WTC11 (cell line): ENCODE measurements at regions not wholly inside any gene's neighbourhood (a gene's known extent, or its start where the extent isn't known, plus 50 kb on each side); places are given as distances from the start of the nearest gene placed in this dataset.
A peak's percentile ranks its signal among the peaks of the same experiment; 100 is the strongest.

Experiments used
- ATAC-seq: fragments of 200-7000 bp; cut with Tn5 transposase; 2 replicates; pipeline ENCODE4 v1.10.0; 2021; ENCODE audit warnings: mild to moderate bottlenecking, moderate library complexity
- CTCF ChIA-PET: fragments of 300-600 bp; sonication (Branson Sonifier 250); formaldehyde crosslinking; loops from one replicate; lab custom pipeline; 2021; ENCODE audit warnings: antibody characterized with exemption; lab: Charles Lee
- POLR2A ChIA-PET: fragments of 350-600 bp; sonication (Branson Sonifier 250); formaldehyde crosslinking; loops from one replicate; lab custom pipeline; 2021; ENCODE audit warnings: antibody characterized with exemption; lab: Charles Lee
- DNase-seq: peaks from one replicate; pipeline ENCODE4 v3.0.0; 2021; ENCODE audit warnings: low spot score
- H3K27ac Mint-ChIP-seq: 2 replicates; pipeline ENCODE4 v1.8.0; 2021; ENCODE audit warnings: mixed read lengths
- H3K27me3 Mint-ChIP-seq: 2 replicates; pipeline ENCODE4 v1.8.0; 2021; ENCODE audit warnings: low read depth, mild to moderate bottlenecking, moderate library complexity, mixed read lengths
- H3K36me3 Mint-ChIP-seq: 2 replicates; pipeline ENCODE4 v1.8.0; 2021; ENCODE audit warnings: mixed read lengths
- H3K4me1 Mint-ChIP-seq: 2 replicates; pipeline ENCODE4 v1.8.0; 2022; ENCODE audit warnings: mixed read lengths
- H3K4me3 Mint-ChIP-seq: 2 replicates; pipeline ENCODE4 v1.8.0; 2021; ENCODE audit warnings: mild to moderate bottlenecking, moderate library complexity, mixed read lengths
- H3K9me3 Mint-ChIP-seq: 2 replicates; pipeline ENCODE4 v1.8.0; 2021; ENCODE audit warnings: mixed read lengths
- ATF2 ChIP-seq: sonication (generic); formaldehyde crosslinking; IDR thresholded peaks from 2 replicates; pipeline ENCODE4 v1.8.1; 2022; ENCODE audit warnings: low read depth, missing genetic modification reagents, borderline replicate concordance
- E2F4 ChIP-seq: sonication (generic); formaldehyde crosslinking; IDR thresholded peaks from 2 replicates; pipeline ENCODE4 v1.8.1; 2022; ENCODE audit warnings: low read depth, mild to moderate bottlenecking, moderate library complexity, missing genetic modification reagents, borderline replicate concordance
- FOXP4 ChIP-seq: sonication (generic); formaldehyde crosslinking; IDR thresholded peaks from 2 replicates; pipeline ENCODE4 v1.8.0; 2022; ENCODE audit warnings: mild to moderate bottlenecking, missing genetic modification reagents
- GABPB1 ChIP-seq: sonication (generic); formaldehyde crosslinking; IDR thresholded peaks from 2 replicates; pipeline ENCODE4 v1.8.1; 2023; ENCODE audit warnings: mild to moderate bottlenecking, missing genetic modification reagents
- GRHL2 ChIP-seq: fragments of 250-450 bp; sonication (Bioruptor Pico); IDR thresholded peaks from 2 replicates; pipeline ENCODE4 v1.8.0; 2022; ENCODE audit warnings: mild to moderate bottlenecking, moderate library complexity; ENCODE audit not compliant: insufficient replicate concordance, severe bottlenecking
- HMGA2 ChIP-seq: fragments of 250-450 bp; sonication (Bioruptor Pico); IDR thresholded peaks from 2 replicates; pipeline ENCODE4 v1.4.0; 2021; ENCODE audit warnings: mild to moderate bottlenecking, moderate library complexity
- MYBL2 ChIP-seq: sonication (generic); formaldehyde crosslinking; IDR thresholded peaks from 2 replicates; pipeline ENCODE4 v1.8.1; 2023; ENCODE audit warnings: mild to moderate bottlenecking, moderate library complexity, missing genetic modification reagents
- OVOL2 ChIP-seq: fragments of 250-450 bp; sonication (Bioruptor Pico); IDR thresholded peaks from 2 replicates; pipeline ENCODE4 v1.9.0; 2021; ENCODE audit warnings: mild to moderate bottlenecking, borderline replicate concordance
- RORB ChIP-seq: fragments of 250-450 bp; sonication (Bioruptor Pico); IDR thresholded peaks from 2 replicates; pipeline ENCODE4 v1.9.0; 2021; ENCODE audit warnings: mild to moderate bottlenecking
- TP53 ChIP-seq: sonication (generic); formaldehyde crosslinking; IDR thresholded peaks from 2 replicates; pipeline ENCODE4 v1.8.1; 2023; ENCODE audit warnings: mild to moderate bottlenecking, missing genetic modification reagents
- ZNF317 ChIP-seq: sonication (generic); formaldehyde crosslinking; IDR thresholded peaks from 2 replicates; pipeline ENCODE4 v1.8.1; 2023; ENCODE audit warnings: low read depth, mild to moderate bottlenecking, moderate library complexity, missing genetic modification reagents, borderline replicate concordance
- ZNF416 ChIP-seq: fragments of 250-450 bp; sonication (Bioruptor Pico); IDR thresholded peaks from 2 replicates; pipeline ENCODE4 v1.9.0; 2021; ENCODE audit warnings: mild to moderate bottlenecking, inconsistent platforms
- TF ChIP-seq, protein P1 (sequence below): fragments of 250-450 bp; sonication (Bioruptor Pico); IDR thresholded peaks from 2 replicates; pipeline ENCODE4 v2.1.2; 2022; ENCODE audit warnings: mild to moderate bottlenecking, moderate library complexity
- TF ChIP-seq, protein P2 (sequence below): sonication (generic); formaldehyde crosslinking; IDR thresholded peaks from 2 replicates; pipeline ENCODE4 v1.8.0; 2022; ENCODE audit warnings: mild to moderate bottlenecking, missing genetic modification reagents
- TF ChIP-seq, protein P3 (sequence below): sonication (generic); formaldehyde crosslinking; conservative IDR thresholded peaks from 2 replicates; pipeline ENCODE4 v1.8.1; 2022; ENCODE audit warnings: mild to moderate bottlenecking, missing genetic modification reagents
- TF ChIP-seq, protein P4 (sequence below): fragments of 250-450 bp; sonication (Bioruptor Pico); IDR thresholded peaks from 2 replicates; pipeline ENCODE4 v1.9.0; 2021; ENCODE audit warnings: mild to moderate bottlenecking, borderline replicate concordance

GRCh38 chr15:25065876-25066275, 111.1 kb downstream of the SNRPN start (continued):
- no peak for TF ChIP-seq FOXP4 (CRISPR knock-in tag)
- TF ChIP-seq, all 79 proteins: peak for 0

DNA sequence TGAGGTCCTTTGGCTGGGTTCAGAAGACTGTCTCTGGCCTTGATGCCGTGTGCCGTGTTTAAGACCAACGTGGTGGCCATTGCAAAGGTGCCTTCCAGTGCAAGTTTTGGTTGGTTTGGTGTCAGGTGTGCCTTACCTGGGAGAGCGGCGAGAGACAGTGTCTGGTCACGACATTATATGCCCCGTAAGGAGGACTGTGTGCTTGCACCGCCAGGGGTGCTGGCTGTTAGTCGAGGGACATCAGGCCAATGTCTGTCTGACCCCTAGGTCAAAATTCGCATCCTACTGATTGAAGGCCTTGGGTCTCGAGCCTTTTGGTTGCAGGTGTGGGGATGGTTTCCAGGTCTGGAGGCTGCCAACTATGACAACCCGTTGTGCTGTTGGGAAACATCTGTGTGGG, 111.9 kb downstream of the SNRPN start:
- H3K27me3 Mint-ChIP-seq: peaks cover 16% of the 10 kb centered on the region
- POLR2A ChIA-PET: no interaction called here
- no peak for DNase-seq
- peaks cover 100% of the 10 kb centered on the region for H3K36me3 Mint-ChIP-seq
- TF ChIP-seq ZNF416 (no peak), MYBL2 (CRISPR knock-in tag) (no peak), ATF2 (CRISPR knock-in tag) (no peak), HMGA2 (no peak), TP53 (CRISPR knock-in tag) (no peak), GRHL2 (CRISPR knock-in tag) (no peak), E2F4 (CRISPR knock-in tag) (no peak), ZNF317 (CRISPR knock-in tag) (no peak), OVOL2 (CRISPR knock-in tag) (no peak), RORB (CRISPR knock-in tag) (no peak), GABPB1 (CRISPR knock-in tag) (no peak)
- TF ChIP-seq, protein P1, sequence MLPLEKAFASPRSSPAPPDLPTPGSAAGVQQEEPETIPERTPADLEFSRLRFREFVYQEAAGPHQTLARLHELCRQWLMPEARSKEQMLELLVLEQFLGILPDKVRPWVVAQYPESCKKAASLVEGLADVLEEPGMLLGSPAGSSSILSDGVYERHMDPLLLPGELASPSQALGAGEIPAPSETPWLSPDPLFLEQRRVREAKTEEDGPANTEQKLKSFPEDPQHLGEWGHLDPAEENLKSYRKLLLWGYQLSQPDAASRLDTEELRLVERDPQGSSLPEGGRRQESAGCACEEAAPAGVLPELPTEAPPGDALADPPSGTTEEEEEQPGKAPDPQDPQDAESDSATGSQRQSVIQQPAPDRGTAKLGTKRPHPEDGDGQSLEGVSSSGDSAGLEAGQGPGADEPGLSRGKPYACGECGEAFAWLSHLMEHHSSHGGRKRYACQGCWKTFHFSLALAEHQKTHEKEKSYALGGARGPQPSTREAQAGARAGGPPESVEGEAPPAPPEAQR: no peak
- TF ChIP-seq, protein P2, sequence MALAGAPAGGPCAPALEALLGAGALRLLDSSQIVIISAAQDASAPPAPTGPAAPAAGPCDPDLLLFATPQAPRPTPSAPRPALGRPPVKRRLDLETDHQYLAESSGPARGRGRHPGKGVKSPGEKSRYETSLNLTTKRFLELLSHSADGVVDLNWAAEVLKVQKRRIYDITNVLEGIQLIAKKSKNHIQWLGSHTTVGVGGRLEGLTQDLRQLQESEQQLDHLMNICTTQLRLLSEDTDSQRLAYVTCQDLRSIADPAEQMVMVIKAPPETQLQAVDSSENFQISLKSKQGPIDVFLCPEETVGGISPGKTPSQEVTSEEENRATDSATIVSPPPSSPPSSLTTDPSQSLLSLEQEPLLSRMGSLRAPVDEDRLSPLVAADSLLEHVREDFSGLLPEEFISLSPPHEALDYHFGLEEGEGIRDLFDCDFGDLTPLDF (CRISPR knock-in tag): no peak
- TF ChIP-seq, protein P3, sequence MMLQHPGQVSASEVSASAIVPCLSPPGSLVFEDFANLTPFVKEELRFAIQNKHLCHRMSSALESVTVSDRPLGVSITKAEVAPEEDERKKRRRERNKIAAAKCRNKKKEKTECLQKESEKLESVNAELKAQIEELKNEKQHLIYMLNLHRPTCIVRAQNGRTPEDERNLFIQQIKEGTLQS (CRISPR knock-in tag): no peak
- TF ChIP-seq, protein P4, sequence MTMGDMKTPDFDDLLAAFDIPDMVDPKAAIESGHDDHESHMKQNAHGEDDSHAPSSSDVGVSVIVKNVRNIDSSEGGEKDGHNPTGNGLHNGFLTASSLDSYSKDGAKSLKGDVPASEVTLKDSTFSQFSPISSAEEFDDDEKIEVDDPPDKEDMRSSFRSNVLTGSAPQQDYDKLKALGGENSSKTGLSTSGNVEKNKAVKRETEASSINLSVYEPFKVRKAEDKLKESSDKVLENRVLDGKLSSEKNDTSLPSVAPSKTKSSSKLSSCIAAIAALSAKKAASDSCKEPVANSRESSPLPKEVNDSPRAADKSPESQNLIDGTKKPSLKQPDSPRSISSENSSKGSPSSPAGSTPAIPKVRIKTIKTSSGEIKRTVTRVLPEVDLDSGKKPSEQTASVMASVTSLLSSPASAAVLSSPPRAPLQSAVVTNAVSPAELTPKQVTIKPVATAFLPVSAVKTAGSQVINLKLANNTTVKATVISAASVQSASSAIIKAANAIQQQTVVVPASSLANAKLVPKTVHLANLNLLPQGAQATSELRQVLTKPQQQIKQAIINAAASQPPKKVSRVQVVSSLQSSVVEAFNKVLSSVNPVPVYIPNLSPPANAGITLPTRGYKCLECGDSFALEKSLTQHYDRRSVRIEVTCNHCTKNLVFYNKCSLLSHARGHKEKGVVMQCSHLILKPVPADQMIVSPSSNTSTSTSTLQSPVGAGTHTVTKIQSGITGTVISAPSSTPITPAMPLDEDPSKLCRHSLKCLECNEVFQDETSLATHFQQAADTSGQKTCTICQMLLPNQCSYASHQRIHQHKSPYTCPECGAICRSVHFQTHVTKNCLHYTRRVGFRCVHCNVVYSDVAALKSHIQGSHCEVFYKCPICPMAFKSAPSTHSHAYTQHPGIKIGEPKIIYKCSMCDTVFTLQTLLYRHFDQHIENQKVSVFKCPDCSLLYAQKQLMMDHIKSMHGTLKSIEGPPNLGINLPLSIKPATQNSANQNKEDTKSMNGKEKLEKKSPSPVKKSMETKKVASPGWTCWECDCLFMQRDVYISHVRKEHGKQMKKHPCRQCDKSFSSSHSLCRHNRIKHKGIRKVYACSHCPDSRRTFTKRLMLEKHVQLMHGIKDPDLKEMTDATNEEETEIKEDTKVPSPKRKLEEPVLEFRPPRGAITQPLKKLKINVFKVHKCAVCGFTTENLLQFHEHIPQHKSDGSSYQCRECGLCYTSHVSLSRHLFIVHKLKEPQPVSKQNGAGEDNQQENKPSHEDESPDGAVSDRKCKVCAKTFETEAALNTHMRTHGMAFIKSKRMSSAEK (CRISPR knock-in tag): no peak
- TF ChIP-seq, all 79 proteins: peak for 0
- Mint-ChIP-seq H3K9me3 (peaks cover 99% of the 10 kb centered on the region), H3K27ac (0 out of 2 replicates have a peak overlapping the region, but pooled peaks have one; percentile 13), H3K4me3 (no peak overlapping the region), H3K4me1 (no peaks in the 10 kb centered on the region)
- CTCF ChIA-PET: no interaction called here
- no peak for ATAC-seq
